HG03571 (cell line): ENCODE measurements at regions not wholly inside any gene's neighbourhood (a gene's known extent, or its start where the extent isn't known, plus 50 kb on each side); places are given as distances from the start of the nearest gene placed in this dataset.
"Not testable (repeated sequence)": the region's sequence is repeated elsewhere in the genome, so short reads cannot be mapped to it uniquely, and the experiment has no call there.

Source experiments
- ATAC-seq: cut with Tn5 transposase; IDR thresholded peaks from one replicate; pipeline ENCODE4 v1.9.1; 2021; ENCODE audit not compliant: unreplicated experiment

DNA sequence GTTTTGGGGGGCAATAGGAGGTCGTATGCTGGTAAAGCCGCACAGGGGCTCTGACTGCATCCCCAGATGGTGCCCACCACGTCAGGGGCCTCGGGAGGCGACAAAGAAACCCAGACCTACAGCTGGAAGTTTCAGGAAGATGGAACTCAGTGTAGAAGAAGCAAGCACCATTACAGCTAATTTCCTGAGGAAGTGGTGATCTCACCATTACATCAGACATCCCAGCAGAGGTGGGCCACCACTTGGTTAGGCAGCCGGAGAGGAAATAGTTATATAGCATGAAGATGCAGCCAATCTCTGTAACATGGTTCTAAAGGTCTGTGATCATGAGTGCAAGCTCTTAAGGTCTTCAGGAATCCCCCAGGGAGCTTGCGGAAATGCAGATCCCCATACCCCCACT is 127.3 kb upstream of the PCBD1 start:
- ATAC-seq = no peak

GRCh38 chr10:71020061-71020460 is 131.7 kb upstream of the PCBD1 start:
- ATAC-seq = not testable (repeated sequence)

- no peak for ATAC-seq
Observed at GRCh38 chr10:71021402-71021801, 133.0 kb upstream of the PCBD1 start.

- ATAC-seq = no peak
Observed at GRCh38 chr10:71023704-71024283, 135.4 kb upstream of the PCBD1 start.

GRCh38 chr10:71024490-71024889 is 136.1 kb upstream of the PCBD1 start:
- ATAC-seq = no peak

DNA sequence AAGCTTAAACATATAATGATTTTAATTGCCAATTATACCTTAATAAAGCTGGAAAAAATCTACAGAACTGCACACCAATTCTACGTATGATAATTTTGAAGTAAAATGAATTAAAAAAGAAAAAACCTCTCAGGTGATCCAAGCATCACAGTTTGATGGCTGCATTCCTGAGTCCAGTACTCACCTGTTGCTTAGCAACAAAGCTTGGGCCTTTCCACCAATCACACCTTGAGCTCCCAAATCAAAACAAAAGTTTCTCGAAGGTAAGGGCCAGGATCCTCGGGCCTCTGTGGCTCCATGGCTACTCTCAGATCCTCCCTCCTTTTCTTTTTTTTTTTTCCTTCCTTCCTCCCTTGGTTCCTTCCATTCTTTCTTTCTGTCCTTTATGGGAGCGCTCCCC is 137.2 kb upstream of the PCBD1 start:
- ATAC-seq = no peak

GRCh38 chr10:71028066-71028465 is 139.7 kb upstream of the PCBD1 start:
- ATAC-seq = no peak

DNA sequence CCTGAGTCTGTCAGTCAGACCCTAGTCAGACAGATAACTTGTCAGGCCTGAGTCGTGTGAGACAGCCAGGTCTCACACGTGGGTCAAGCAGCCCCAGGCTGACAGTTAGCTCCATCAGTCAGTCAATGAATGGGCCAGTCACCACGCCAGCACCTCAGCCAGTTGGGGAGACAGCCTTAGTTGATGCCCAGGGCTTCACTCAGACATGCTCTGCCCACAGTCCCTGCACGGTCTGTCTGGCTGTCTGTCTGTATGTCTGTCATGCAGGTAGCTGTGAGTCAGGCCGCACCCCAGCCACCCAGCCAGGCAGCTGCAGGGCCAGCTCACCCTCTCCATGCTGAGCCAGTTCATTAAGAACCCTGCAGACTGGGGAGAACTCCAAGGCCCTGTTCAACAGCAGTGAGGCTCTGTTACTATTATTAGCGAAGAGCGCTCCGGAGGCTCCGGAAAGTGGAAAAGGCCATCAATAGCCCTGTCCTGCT is 141.1 kb upstream of the PCBD1 start:
- ATAC-seq = no peak

- no peak for ATAC-seq
Observed at GRCh38 chr10:71029907-71030306, 141.5 kb upstream of the PCBD1 start.

DNA sequence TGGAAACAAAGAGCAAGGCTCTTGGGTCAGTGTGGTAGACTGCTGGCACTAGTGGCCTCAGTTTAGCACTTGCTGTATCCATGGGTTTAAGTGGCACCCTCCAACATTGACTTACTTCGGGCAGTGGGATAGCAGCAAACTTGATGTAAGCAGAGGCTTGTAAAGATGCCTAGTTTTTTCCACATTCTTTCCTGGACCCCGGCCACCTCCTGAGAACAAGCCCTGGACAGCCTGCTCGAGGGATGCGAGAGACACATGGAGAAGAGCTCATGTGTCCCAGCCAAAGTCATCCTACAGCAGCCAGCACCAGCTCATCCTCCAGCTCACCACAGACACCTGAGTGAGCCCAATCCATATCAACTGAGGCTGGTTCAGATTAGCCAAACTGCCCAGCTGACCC is 142.7 kb upstream of the PCBD1 start:
- no peak for ATAC-seq

DNA sequence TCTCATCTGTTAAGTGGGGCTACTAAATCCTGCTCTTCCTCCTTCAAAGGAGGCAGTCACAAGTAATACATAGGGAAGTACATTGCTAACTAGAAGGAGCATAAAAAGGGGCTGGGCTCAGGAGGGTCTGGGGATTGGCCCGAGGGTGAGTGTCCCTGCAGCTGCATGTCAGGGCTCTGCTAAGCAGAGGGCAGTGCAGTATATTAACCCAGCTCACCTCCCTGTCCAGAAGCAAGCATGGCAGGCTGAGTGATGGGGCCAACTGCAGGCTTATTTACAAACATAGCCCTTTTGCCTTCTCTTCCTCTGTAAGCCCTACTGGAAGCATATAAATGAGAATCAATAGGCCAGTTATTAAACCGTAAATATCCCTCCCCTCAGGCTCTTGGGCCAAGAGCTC is 143.2 kb upstream of the PCBD1 start:
- ATAC-seq = no peak

GRCh38 chr10:71032887-71033286 is 144.5 kb upstream of the PCBD1 start:
- ATAC-seq = no peak

DNA sequence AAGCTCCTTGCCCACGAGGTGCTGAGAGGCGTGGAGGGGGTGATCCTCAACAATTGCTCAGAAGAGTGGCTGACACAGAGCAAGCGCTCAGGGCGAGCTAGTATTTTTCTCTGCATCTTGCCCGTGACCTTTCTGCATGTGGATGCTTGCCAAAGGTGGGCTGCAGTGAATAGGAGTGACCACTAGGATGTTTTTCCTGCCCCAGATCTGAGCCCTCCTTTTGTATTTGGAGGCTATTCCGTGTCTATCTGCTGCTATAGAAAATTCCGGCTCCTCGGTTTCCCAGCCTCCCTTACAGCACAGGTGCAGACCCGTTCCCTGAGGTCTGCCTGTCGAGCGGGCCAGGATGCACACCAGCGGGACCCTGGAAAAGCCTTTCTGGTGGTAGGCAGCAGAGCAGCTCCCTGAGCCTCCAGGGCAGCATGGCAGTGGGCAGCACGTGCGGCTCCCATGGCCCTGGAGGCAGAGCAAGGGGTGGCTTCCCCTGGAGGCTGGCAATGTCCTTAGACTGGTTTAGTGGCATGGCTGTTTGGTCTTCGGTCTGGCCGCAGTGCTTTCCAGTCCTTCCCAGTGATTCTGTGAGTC is 145.1 kb upstream of the PCBD1 start:
- no peak for ATAC-seq

DNA sequence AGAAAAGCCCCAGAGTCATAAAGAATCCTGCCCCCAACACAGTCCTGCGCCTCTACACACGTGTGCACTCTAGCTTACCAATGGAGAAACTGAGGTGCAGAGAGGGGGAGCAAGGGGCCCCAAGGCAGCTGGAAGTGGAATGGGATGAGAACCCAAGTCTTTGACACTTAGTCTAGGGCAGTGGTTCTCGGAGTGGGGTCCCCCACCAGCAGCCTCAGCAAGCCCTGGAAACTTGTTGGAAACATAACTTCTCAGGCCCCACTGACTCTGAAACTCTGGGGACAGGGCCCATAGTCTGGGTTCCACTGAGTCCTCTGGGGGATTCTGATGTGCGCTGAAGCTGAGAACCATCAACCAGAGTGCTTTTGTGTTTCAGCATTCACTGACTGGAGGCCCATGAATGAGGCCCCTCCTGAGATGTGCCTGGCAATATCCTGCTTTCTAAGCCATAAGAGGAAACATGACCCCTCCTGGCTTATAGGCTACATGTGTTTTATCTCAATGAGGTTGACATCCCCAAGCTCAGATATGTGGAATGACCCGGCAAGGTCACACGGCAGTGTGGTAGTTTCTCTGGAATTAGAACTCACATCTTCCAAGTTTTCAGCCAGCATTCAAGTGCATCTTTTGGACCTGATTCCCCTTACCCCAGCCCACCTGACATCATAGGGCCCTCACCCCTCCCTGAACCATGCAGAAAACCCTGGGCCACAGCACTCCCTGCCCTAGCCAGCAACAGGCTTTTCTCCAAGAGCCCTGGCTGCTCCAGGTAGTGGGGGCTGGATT is 147.3 kb upstream of the PCBD1 start:
- no peak for ATAC-seq

GRCh38 chr10:71036297-71036966 is 148.1 kb upstream of the PCBD1 start:
- no peak for ATAC-seq

DNA sequence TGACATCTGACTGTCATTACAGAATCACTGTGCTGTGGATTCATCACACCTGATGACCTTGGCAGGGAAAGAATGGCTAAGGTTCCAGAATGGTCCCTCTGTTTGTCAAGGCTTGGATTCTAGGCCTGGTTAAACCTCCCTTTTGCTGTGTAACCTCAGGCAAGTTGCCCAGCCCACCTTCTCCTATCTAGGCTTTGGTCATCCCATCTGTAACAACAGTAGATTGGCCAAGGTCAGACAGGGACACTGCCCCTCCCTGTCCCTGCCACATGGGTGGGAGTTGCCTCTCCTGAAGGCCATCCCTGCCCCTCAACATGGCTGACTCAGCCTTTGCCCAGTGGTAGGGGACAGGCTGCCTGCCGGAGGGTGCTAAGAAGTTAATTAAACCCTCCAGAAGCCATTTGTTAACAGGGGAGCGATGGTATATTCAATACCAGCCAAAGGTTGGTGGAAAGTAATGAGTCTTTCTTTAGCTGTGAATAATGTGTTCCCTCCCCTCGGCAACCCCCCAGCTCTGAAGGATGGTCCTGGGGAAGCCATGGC is 149.8 kb upstream of the PCBD1 start:
- no peak for ATAC-seq

DNA sequence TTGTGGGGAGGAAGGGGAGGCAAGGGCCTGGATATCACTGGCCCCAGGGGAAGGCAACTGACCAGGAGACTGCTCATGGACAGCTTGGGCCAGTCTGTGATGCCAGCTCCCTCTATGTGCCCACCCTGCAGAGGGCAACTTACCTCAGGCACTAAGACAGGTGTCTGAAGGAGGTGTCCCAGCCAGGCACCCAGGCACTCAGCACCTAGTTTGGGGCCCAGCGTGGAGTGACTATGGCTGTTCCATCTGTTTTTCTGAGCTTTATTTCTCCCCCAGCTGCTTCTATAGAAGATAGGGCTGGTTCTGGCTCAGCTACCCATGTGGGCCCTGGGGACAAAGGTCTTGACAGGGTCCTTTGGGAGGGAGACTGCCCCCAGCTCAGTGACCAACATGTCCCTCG is 150.6 kb upstream of the PCBD1 start:
- ATAC-seq = no peak

DNA sequence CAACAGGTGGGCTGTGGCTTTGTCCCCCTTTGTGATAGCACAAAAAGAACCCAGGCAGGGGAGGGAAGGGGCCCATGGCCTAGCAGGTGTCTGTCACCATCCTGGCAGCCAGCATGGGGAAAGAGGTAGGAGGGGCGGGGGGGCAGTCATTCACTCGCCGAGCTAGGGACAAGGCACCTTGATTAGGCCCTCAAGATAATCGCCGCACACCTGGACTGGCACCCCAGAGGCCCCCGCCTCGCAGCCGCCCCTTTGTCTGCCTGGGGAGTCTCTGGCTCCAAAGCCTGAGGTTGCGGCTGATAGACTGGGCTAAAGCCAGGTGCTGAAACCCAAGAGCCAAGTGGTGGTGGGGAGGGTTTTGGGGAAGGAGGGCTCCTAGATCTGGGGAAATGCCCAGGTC is 151.2 kb upstream of the PCBD1 start:
- ATAC-seq = no peak

DNA sequence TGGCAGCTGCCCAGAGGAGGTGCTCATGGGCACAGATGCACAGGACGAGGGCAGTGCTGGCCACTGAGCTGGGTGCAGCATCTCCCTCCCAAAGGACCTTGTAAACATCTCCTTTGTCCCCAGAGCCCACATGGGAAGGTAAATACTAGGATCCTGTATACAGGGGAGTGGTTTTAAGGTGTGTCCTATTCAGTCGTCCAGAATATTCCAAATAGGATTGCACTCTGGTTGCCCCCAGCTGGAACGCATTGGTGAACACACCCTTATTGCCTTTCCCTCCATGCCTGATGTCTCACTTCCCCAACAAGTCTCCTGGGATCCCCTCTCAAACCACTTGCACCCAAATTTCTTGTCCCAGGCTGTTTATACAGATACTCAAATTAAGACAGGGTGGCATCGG is 152.0 kb upstream of the PCBD1 start:
- ATAC-seq = no peak

- no peak for ATAC-seq
Observed at GRCh38 chr10:71040846-71041605, 152.7 kb upstream of the PCBD1 start.

- ATAC-seq = no peak
Observed at GRCh38 chr10:71042216-71042615, 153.9 kb upstream of the PCBD1 start.
